Putamen (tissue), 1 donor: ENCODE measurements at regions not wholly inside any gene's neighbourhood (a gene's known extent, or its start where the extent isn't known, plus 50 kb on each side); places are given as distances from the start of the nearest gene placed in this dataset.
"Not testable (repeated sequence)": the region's sequence is repeated elsewhere in the genome, so short reads cannot be mapped to it uniquely, and the experiment has no call there.

ENCODE experiments used
- DNase-seq: peaks from one replicate; pipeline ENCODE4 v3.0.0-alpha.2; 2016; ENCODE audit warnings: low spot score

GRCh38 chr18:78879072-78879883 is 100.3 kb upstream of the SALL3 start:
- DNase-seq = not testable (repeated sequence)

- no peak for DNase-seq
These were observed 97.0 kb upstream of the SALL3 start for GRCh38 chr18:78882585-78882984.

DNA sequence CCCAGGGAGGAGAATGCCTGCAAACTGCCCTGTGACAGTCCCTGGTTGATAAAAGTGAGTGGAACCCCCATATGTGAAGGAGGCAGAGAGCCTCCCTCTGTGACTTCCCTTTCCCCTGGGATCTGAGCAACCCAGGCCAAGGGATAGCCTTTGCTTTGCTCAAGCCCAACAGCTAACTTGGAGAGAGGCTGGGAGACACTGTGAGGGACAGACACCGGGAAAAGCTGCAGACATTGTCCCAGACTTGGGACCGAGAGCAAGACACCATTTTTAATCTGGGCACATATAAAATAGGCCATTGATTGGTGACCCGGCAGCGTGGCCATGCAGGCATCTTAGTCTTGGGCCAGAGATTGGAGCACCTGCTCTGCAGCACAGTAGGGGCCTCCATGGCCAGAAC is 96.1 kb upstream of the SALL3 start:
- no peak for DNase-seq

GRCh38 chr18:78884502-78884901 is 95.1 kb upstream of the SALL3 start:
- no peak for DNase-seq

DNA sequence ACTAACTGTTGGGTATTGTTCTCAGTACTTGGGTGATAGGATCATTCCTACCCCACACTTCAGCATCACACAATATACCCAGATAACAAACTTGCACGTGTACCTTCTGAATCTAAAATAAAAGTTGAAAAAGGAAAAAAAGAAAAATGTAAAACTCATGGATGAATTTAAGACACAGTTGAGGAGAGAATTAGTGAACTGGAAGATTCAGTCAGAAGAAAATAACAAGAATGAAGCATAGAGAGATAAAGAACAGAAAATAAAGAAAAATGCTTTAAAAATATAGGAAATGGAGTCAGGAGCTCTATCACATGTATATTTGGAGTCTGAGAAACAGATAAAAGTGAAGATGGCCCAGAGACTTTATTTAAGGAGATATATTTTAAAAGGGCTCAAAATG is 90.4 kb upstream of the SALL3 start:
- no peak for DNase-seq

- DNase-seq = no peak
These were observed 89.2 kb upstream of the SALL3 start for GRCh38 chr18:78890388-78890787.

- no peak for DNase-seq
These were observed 88.3 kb upstream of the SALL3 start for GRCh38 chr18:78891185-78891762.

DNA sequence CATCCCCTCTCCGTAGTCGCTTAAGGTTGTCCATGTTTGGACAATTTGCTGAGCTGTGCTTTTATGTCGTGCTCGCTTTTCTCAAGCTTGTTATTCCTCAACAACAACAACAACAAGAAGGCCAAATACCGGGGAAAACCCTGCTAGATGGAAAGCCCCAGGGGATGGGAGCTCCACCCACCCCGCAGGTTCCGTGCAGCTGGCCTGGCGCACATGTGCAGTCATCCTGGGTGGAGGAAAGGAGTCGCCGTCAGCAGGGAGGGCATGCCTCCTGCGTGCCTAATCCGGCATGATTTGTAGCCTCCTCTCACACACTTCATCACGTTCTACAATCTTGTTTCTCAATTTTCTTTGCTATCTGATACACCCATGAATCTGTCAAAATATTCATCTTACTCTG is 87.4 kb upstream of the SALL3 start:
- DNase-seq = no peak

DNA sequence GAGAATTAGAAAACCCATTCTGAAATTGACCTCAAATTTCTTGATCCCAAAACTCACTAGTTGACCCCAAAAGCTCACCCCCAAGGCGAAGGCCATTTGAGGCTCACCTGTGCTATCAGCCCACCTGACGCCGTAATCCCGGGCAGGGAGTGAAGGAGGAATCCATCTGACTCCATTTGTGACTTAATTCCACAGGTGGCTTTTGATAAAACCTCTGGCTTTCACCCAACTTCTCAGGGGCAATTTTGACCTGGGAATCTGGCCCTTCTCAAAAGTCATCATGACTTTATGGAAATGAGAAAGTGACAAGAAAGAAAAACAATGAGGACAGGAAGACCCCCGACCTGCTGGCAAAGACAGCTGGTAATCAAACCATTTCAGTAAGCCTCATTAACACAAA is 86.9 kb upstream of the SALL3 start:
- no peak for DNase-seq

- no peak for DNase-seq
These were observed 86.2 kb upstream of the SALL3 start for GRCh38 chr18:78893281-78894032.

GRCh38 chr18:78894033-78894305 is 85.6 kb upstream of the SALL3 start:
- no peak for DNase-seq

- no peak for DNase-seq
These were observed 84.2 kb upstream of the SALL3 start for GRCh38 chr18:78895207-78896001.

DNA sequence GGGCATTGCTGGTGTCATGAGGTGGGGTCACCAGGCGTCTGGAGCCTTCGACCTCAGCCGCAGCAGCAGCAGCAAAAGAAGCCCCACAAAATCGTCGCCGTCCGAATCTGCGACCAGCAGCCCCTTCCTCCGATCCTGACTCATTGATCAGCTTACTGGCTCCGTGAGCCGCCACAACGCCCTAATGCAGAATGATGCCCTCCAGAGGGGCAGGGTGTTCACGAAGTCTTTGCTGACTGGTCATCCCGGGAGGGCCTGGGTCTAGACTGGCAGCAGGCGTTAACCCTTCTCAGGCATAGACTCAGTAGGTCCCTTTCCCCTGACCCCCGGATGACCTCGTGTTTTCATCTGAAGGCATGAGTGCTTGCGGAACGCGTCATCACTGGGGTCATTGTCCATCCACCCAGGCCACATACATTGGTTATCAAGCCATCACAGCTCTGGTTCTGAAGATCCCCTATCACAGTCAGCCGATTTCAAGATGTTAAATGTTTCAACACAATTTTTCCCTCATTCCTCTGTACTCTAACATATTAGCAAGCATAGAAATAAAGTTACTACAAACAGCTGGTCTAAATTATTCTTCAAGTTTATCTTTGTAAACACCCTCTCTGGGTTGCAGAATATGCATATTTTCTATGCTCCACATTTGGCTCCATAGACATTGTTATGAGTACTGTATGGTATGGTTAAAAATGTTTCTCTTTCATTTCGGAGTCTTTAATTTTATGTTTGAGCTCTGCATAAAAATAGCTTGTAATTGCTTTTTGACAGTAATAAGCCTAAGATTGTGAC is 83.3 kb upstream of the SALL3 start:
- DNase-seq = no peak

DNA sequence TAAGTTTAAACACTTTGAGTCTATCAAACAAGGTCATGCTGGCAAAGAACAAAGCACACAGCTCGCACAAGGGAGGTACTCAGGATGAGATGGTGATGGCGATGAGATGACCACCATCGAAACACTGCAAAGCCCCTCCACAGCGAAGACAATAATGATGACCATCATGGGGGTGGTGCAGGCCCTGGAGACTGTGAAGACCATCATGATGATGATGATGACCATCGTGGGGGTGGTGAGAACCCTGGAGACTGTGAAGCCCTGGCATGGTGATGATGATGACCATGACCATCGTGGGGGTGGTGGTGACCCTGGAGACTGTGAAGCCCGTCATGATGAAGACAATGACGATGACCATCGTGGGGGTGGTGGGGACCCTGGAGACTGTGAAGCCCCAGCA is 81.6 kb upstream of the SALL3 start:
- no peak for DNase-seq

DNA sequence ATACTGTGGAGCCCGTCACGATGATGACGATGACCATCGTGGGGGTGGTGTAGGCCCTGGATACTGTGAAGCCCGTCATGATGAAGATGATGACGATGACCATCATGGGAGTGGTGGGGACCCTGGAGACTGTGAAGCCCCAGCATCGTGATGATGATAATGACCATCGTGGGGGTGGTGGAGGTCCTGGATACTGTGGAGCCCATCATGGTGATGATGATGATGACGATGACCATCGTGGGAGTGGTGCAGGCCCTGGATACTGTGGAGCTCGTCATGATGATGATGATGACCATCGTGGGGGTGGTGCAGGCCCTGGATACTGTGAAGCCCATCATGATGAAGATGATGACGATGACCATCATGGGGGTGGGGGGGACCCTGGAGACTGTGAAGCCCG is 81.0 kb upstream of the SALL3 start:
- DNase-seq = no peak

DNA sequence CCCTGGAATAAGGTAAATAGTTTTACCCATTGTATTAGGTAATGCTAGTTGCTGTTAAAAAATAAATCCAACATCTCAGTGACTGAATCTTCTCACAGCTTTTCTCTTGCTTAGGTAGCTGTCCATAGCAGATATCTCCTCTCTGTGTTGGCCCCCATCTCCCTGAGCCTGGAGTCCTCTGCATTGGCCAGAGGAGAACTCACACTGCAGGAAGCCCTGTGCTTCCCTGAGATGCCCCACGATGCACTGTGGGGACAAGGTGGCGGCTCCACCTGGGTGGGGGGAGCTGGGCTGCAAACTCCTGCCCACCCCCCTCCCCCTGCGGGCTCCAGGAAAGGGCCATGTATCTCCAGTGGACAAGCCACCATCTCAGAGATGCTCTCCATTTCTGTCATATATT is 80.4 kb upstream of the SALL3 start:
- no peak for DNase-seq

GRCh38 chr18:78900938-78901909 is 78.4 kb upstream of the SALL3 start:
- DNase-seq = no peak

GRCh38 chr18:78901923-78902794 is 77.5 kb upstream of the SALL3 start:
- no peak for DNase-seq

- DNase-seq = no peak
These were observed 76.7 kb upstream of the SALL3 start for GRCh38 chr18:78902795-78903435.
